COLO668 (cell line): ENCODE measurements at regions not wholly inside any gene's neighbourhood (a gene's known extent, or its start where the extent isn't known, plus 50 kb on each side); places are given as distances from the start of the nearest gene placed in this dataset.

Source experiments
- DNase-seq: peaks from one replicate; lab custom pipeline; 2025; ENCODE audit not compliant: unreplicated experiment; lab: John Stamatoyannopoulos, UW

- no peak for DNase-seq
Measured at GRCh38 chr3:70393881-70394612, 81.6 kb upstream of the MDFIC2 start.

- no peak for DNase-seq
Measured at GRCh38 chr3:70392227-70392626, 79.8 kb upstream of the MDFIC2 start.

GRCh38 chr3:70387889-70388288 is 75.5 kb upstream of the MDFIC2 start:
- no peak for DNase-seq

- no peak for DNase-seq
Measured at GRCh38 chr3:70386846-70387245, 74.4 kb upstream of the MDFIC2 start.

- DNase-seq, result no peak
Measured at GRCh38 chr3:70386043-70386442, 73.6 kb upstream of the MDFIC2 start.

- no peak for DNase-seq
Measured at GRCh38 chr3:70383360-70383831, 71.0 kb upstream of the MDFIC2 start.

- no peak for DNase-seq
Measured at GRCh38 chr3:70374179-70374578, 61.7 kb upstream of the MDFIC2 start.
